ENCODE measurements at regions not wholly inside any gene's neighbourhood (a gene's known extent, or its start where the extent isn't known, plus 50 kb on each side); places are given as distances from the start of the nearest gene placed in this dataset.

DNA sequence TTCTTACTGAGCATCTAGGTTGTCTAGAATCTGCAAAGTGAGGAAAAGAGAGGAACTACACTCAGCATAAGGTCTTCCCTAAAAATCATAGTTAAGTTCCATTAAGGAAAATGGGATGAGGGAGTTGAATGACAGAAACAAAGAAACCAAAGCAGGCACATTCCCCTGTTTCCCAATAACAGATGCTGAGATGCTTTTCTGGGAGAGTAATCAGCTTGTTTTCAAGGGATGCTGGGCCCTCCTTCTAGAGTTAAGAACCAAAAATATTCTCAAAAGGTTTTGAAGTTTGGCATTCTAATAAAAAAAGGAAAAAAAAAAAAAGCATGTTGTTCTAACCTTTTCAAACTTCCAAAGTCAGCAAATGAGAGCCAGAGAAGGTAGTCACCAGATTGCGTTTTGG is 105.2 kb upstream of the ZNF648 start:
- TF ChIP-seq POLR2A (IDR thresholded peaks at IDR 0.05; ENCODE audit: low read depth) (no peak), EP300 (IDR thresholded peaks at IDR 0.05) (no peak), POLR2AphosphoS5 (IDR thresholded peaks at IDR 0.05) (no peak)
- TF ChIP-seq, protein P1, sequence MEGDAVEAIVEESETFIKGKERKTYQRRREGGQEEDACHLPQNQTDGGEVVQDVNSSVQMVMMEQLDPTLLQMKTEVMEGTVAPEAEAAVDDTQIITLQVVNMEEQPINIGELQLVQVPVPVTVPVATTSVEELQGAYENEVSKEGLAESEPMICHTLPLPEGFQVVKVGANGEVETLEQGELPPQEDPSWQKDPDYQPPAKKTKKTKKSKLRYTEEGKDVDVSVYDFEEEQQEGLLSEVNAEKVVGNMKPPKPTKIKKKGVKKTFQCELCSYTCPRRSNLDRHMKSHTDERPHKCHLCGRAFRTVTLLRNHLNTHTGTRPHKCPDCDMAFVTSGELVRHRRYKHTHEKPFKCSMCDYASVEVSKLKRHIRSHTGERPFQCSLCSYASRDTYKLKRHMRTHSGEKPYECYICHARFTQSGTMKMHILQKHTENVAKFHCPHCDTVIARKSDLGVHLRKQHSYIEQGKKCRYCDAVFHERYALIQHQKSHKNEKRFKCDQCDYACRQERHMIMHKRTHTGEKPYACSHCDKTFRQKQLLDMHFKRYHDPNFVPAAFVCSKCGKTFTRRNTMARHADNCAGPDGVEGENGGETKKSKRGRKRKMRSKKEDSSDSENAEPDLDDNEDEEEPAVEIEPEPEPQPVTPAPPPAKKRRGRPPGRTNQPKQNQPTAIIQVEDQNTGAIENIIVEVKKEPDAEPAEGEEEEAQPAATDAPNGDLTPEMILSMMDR (IDR thresholded peaks at IDR 0.05), result no peak

Measured in esophagus muscularis mucosa (tissue), 4 donors.